DMS 273 treated with DMSO at 0.1 percent for 48 hours (cell line): ENCODE measurements at regions not wholly inside any gene's neighbourhood (a gene's known extent, or its start where the extent isn't known, plus 50 kb on each side); places are given as distances from the start of the nearest gene placed in this dataset.

Experiments used
- DNase-seq: peaks from one replicate; lab custom pipeline; 2025; lab: John Stamatoyannopoulos, UW

DNA sequence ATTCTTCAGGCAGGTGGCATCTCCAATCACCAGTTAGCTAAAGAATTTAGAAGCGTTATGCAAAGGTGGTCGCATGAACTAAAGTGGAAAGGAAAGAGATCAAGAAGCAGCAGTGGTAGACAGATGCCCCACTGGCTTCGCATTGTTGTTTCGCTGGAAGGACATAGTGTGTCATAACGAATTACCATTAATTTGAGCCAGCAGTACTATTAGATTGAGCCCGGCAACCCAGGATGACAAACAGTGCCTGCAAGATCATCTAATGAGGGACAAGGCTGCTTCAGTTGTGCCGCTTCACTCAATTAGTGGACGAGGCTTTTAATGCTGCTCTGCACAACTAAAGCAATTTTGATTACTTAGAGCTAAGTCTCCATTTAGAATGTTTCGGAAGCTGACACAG is 274.5 kb upstream of the SOX5 start:
- DNase-seq: no peak

DNA sequence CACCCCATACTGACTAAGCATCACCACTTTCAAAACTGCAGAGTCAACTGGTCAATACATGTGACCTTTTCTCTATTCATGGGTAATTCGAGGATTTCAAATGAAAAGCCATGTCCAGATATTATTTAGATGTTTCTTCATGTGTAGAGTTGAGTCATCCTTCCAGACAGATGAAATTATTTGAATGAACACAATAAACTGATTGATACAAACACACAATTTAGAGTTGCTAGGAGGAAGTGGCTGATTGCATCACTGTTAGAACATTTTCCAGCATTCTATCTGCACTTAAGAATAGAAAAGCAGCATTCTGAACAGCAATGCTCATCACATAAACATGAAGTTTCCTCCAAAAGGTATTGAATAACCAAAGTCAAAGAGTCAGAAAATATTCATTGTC is 273.5 kb upstream of the SOX5 start:
- no peak for DNase-seq

DNA sequence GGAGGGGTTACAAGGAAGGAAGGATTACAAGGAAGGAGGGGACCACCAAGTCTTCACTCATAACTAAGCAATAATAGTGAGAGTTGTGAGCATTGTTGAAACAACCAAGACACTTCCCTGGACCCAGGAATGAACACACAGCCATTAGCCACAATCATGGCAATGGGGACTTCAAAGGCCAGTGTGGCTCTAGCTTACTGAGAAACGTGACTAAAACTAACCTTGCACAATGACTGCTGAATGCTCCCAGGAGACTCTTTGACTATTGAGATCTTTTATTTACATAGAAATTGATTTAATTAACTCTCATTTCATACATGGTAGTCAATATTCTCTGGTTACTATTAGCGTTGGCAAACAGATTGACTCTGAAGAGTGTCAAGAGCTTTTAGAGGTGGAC is 263.0 kb upstream of the SOX5 start:
- no peak for DNase-seq

DNA sequence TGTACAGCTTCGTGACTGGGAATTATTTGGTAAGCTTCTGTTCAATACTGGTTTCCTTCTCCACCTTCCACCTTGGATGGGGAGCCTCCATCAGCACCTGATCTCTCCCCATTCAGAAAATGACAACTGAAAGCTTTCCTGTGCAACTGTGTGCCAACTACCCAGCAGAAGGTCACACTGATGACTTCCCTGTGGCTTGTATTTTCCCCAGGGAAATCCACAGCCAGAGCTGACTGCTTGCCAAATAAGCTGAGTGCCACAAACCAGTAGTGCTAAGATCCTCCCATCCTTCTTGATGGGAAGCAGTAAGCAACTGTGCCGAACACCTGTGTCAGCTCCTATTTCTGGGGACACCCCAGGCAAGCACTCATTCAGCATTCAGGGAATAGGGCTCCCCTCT is 257.2 kb upstream of the SOX5 start:
- no peak for DNase-seq

DNA sequence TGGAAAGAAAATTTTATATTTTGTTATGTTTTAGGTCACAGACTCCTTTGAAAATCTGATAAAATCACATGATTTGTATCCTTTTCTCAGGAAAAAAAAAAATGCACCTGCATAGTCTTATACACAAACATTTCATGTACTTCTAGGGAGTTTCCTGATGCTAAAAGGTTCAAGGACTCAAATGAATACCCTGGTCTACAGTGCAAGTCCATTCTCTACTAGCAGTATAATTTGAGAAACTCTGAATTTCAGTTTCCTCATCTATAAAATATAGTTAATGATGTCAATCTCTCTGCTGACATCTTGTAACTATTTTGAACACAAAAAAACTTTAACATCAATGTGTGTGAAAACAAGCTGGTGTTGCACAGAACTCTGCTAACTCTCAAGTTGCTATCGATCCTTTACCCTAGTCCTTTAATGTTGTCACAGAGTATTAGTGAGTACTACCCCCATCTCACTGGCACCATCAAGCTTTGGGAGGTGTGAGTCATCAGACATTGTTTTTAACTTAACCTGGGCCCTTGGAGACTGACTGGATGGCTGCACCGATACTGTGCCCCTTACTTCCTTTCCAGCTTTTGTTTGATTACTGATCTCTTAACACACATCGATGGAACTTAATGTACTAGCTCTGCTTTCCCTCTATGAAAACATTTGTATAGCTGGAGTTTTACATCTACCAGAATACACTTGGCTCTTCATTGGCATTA is 251.9 kb upstream of the SOX5 start:
- DNase-seq: no peak

DNA sequence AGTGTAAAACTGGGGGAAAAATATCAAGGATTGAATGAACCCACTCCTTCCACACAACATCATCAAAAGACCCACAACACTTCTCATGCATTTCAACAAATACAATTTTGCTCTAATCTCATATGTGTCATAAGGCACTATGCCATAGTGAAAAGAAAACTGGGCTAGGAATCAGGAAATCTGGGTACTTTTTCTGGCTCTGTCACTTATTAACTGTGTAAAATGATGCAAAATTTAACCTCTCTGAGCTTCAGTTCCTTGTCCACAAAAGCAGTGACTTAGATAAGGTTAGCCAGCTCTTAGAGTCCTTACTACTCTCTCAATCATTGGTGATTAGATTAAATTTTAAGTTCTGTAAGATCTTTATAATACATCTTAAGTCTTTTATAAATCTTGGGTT is 250.5 kb upstream of the SOX5 start:
- DNase-seq: no peak

DNA sequence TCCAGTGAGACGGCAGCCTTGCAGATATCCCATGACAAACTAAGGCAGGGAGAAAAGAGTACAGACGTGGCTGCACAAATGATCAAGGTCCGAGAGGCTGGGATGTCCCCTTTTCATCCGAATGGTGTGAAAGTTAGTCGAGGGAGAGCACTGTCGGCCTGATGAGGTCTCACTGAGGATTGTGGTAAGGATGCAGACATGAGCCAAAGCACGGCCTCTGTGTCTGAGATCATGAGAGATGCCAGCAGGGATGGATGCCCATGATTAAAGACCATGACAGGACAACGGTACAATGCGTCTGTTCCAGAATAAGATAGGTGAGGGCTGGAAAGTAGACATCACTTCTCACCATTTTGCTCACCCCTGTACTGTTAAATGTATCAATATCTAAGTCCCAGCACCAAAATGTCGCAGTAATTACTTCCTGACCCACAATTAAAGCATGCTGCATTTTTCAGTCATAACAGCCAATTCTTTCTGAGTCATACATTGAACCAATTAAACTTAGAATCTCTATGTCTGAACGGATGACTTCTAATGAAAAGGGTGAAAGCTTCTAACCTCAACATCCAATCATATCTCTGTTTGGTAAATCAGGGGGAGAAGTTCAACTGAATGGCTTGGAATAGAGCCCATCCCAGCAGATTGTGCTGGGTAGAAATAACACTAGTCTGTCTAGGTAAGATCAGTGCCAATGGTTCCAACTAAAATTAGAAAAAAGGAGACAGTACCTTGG is 249.6 kb upstream of the SOX5 start:
- DNase-seq: no peak

DNA sequence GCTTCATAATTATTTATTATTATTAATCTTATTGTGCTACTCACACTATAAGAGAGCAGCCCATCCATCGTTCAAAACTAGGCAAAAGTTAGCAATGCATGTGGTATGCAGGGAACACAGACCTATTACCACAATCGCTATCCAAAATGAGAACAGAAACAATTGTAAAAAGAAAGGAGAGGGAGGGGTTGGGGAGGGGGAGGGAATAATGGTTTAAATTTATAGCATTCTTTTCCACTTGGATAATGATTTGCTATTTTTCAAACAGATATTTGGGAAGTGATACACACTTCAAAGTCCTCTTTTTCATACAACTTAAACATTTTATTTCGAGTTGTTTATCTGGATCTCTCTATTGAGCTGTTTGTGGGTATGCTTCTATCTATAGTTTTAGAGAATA is 248.6 kb upstream of the SOX5 start:
- DNase-seq: no peak

DNA sequence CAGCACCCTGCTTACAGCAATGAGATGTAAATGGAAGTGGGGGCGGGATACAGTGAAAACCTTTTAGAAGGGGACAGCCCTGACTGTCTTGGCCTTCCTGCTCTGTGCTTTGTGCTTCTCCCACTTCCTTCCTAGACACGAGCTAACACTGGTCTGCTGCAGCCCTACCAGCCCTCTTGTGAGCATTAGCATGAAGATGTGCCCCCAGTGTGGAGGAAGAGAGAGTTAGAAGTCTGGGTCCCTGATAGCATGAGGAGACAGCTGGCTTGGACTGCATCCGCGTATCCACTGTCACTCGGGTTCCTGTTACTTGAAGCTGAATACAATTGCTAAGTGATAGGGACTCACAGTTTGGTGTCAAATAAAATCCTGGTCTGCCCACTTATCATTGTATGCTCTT is 248.1 kb upstream of the SOX5 start:
- no peak for DNase-seq

DNA sequence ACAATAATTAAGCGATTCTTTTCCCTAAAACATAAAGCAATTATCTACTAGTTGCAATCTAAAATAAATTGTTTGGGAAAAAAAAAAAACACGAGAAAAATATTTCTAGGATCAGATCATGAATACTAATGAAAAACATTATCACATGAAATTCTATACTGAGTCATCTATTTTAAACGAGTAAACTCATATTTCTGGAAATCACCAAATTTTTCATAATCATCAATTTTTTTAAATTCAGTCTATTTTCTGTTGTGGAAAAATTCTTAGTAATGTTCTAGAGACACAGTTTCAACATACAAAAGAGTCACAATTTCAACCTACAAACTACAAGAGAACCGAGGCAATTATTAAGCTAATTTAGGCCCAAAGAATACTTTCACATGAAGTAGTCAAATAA is 245.6 kb upstream of the SOX5 start:
- no peak for DNase-seq

DNA sequence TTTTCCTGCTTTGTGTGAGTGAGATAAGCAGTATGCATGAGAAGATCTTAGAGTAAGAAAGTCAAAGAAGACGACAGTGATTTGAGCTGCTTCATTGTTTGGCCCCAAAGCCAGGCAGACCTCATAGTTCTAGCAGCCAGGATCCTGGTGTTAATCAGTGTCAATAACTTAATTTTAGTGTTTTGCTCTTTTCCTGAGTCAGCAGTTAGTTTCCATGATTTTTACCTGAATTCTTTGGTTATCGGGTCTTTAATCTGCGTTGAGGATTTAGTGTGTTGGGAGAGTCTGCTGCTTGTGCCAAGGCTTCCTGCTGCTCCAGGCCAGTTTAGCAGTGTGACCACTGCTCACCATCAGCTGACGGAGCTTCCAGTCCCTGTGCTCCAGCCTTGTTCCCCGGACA is 241.6 kb upstream of the SOX5 start:
- no peak for DNase-seq

DNA sequence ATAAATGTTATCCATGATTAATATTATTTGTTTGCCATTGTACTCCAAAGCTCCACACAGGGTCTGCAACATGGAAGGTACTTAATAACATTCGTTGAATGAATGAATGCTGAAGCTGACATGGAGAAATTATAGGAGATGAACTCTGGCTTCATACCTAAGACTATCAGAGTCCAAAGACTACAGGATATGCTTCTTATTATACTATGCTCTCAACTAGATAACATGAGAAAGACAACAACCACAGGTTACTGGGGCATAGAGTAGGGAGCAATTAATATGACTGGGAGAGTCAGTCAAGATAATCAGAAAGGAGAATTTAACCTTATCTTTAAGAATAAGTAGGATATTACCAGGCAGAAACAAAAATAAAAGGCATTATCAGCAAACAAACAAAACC is 236.3 kb upstream of the SOX5 start:
- DNase-seq: no peak

DNA sequence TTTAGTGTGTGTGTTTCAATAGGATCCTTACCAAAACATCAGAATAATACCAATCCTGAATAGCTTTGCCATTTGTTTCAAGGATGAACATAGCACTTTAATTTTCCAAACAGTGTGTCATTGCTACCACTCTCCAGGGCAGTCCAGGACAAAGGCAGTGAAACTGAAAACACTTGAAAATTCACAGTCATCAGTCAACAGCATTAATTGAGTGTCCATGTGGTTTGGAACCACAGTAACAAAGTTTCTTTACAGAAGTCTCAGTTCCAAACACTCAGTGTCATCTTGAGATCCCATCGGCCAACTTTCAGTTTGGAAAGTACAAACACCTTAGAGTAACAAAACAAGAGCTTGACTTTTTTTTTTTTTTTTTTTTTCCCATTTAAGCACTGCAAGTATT is 228.4 kb upstream of the SOX5 start:
- no peak for DNase-seq

DNA sequence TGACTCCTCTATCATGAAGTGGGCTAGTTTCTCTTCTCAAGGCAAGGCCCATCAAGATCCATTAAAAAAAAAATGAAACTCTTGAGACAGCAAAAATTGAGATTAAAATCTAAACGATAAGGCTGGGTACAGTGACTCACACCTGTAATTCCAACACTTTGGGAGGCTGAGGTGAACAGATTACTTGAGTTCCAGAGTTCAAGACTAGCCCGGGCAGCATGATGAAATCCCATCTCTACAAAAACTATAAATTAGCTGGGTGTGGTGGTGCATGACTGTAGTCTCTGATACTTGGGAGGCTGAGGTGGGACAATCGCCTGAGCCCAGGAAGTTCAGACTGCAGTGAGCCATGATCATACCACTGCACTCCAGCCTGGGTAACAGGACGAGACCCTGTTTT is 226.5 kb upstream of the SOX5 start:
- no peak for DNase-seq

DNA sequence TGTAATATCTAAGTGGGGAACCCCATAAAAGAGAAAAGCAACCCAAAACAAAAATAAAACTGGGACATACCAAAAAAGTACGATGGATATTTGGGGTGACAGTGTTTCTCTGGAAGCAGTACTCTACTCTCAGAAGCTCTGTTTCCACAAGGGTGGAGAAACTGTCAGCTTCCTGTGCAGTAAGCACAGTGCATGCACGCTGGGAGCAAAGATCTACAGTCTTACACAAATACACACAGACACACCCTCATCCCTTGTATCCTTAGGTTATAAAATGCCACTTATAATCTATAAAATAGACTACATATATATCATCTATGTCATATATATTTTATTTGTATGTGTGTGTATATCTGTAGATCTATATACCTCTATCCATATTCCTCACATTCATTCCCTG is 225.8 kb upstream of the SOX5 start:
- no peak for DNase-seq

DNA sequence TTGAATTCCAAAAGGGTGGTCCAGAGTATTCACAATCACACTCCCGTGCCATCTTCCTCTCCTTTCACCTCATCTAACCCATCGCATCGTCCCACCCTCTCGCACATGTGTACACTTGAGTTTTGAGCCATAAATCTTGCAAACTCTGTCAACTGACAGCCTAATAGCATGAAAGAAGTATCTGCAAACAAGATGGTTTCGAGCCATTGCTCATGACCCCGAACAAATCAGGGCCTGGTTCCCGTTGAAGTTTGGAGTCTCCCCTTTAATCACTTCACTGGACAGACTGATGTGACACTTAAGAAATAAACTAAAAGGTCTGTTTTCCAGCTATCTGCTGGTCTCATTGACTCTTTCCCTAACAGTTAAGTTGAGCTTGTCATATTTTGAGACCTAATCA is 223.6 kb upstream of the SOX5 start:
- DNase-seq: no peak

DNA sequence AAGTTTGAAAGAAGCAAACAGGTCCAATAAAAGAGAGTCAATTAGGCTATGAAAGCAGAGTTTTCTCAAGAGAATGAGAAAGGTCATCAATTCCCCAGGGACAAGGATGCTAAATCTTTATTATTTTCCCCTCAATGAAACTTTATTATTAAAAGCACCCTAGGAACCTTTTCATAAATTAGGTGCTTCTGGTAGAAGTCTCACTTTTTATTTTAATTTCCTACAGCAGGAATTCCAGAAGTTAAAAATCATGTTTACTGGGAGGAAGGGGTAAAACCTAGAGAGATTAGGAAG is 223.2 kb upstream of the SOX5 start:
- DNase-seq: no peak

DNA sequence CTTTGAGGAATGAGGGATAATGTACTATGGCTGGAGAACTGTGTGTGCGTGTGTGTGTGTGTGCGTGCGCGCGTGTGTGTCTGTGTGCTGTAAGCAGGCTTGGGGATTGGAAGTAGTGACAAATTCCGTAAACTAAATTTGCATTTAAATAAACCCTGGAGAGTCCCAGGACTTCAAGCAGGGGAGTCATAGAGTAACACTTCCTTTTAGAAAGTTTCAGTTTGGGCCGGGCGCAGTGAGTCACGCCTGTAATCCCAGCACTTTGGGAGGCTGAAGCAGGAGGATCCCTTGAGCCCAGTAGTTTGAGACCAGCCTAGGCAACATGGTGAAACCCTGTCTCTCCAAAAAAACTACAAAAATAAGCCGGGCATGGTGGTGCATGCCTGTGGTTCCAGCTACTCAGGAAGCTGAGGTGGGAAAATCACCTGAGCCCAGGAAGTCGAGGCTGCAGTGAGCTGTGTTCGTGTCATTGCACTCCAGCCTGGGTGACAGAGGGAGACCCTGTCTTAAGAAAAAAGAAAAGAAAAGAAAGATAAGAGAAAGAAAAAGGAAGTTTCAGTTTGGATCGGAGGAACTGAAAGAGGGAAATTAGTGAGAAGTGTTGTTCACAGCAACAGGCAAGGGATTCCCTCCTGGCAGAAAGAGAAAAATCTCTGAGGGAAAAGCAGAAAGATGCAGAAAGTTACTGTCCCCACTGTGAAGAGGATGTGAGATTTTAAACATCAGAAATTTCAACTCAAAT is 222.7 kb upstream of the SOX5 start:
- no peak for DNase-seq

DNA sequence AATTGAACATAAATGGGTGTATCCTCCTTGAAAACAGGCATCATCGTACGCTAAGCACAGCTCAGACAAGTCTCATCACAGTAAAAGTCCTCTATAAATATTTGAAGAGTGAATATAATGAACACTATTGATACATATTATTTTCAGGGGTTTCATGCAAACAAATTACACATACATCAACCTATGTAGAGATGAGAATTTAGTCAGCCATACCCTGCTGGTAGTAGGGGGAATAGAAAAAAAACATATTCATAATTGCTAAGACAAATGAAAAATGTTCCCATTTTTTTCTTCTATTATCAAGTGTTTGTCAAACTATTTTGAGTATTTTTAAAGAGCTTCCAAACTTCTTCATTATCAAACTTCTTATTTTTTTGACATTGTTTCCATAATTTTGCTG is 205.6 kb upstream of the SOX5 start:
- no peak for DNase-seq

DNA sequence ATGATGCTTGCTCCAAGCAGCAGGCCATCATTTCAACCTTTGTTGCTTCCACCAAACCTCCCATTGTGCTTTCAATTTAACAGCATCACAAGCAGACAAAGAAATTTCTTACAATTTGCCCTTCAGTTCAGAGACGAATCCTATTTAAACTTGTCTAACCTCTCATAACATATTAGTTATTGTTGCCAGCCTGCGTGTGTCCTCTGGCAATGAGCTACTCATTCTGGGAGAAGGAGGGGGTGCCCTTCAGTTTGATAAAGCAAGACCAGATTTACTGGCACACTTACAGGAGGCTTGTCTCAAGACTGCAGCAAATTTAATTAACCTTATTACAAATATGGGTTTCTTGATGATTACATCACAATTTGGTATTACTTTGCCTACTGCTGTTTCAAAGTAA is 203.6 kb upstream of the SOX5 start:
- no peak for DNase-seq

DNA sequence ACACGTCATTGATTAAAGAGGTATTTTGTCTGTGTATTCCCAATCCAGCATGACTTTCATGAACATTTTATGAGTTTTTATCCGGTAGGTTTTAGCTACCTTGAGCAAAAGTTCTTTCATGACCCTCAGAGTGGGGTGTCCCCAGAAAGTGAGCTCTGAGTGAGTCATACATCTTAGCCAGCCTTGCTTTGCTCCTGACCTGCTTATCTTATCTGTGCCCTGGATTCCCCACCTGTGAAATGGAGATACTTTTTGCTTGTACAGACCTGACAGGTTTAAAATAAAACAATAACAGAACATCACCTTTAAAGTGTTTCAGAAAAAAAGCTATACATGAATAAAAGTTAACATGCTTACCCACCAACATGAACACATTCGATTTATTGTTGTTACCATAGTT is 202.8 kb upstream of the SOX5 start:
- DNase-seq: no peak

DNA sequence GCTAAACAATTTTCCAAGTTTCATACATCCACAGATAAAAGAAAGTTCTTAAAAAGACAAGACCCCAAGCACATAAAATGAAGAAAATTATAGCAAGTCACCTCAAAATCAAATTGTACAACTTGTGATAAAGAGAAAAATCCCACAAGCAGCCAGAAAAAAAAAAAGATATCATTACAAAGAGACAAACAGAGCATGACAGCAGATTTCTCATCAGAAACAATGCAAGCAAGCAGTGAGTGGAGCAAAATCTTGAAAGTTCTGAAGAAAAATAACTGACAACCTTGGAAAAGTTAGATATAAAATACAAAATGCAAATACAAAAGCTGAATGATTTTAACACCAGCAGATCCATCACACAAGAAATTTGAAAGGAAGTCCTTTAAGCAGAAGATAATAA is 194.5 kb upstream of the SOX5 start:
- DNase-seq: no peak

DNA sequence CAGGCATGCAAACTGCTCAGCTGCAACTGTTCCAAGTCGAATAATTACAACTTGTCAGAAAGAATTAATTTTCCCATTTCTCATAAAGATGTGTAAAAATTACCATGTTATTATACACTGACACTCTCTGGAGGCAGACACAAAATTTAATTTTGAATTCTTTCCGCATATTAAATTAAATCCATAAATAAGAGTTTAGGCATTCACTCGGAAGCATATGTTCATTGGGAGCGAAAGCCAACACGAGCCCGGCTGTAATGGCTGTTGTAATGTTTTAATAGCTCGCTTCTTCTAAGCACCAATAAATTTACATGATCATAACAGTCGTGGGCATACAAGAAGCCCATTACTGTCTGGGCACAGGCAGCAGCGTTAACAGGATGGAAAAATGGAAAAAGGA is 189.6 kb upstream of the SOX5 start:
- DNase-seq: no peak

DNA sequence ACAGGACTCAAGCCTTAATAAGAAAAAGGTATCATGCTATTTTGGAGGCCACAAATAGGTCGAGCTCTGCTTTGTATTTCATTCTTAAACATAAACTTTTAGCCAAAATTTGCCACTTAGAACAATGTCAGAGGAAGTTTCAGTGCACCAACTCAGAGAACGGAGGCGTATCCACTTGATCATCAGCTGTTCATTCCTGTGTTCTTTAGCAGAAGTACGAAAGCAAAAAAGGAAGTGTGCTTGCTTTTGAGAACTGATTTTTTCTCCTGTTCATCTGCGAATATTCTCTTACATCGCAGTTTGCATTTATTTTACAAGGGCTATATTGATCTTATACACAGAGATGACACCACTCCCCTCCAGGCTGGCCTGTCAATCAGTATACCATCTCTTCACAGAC is 188.6 kb upstream of the SOX5 start:
- no peak for DNase-seq
